Fibroblast of upper back skin (primary cell): ENCODE measurements at regions not wholly inside any gene's neighbourhood (a gene's known extent, or its start where the extent isn't known, plus 50 kb on each side); places are given as distances from the start of the nearest gene placed in this dataset.
"Not testable (repeated sequence)": the region's sequence is repeated elsewhere in the genome, so short reads cannot be mapped to it uniquely, and the experiment has no call there.

Source experiments
- DNase-seq: peaks from one replicate; pipeline ENCODE4 v3.0.0-alpha.2; 2013

- no peak for DNase-seq
These were observed 111.6 kb downstream of the MAGEE2 start for GRCh38 chrX:75673468-75673867.

GRCh38 chrX:75655627-75656026 is 129.4 kb downstream of the MAGEE2 start:
- no peak for DNase-seq

DNA sequence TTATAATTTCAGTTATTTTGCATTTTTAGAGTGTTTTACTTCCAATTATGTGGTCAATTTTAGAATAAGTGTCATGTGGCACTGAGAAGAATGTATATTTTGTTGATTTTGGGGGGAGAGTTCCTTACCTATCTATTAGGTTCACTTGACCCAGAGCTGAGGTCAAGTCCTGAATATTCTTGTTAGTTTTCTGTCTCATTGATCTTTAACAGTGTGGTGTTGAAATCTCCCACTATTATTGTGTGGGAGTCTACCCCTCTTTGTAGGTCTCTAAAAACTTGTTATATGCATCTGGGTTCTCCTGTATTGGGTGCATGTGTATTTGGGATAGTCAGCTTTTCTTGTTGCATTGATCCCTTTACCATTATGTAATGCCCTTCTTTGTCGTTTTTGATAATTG is 127.0 kb upstream of the ZDHHC15 start:
- DNase-seq = no peak

DNA sequence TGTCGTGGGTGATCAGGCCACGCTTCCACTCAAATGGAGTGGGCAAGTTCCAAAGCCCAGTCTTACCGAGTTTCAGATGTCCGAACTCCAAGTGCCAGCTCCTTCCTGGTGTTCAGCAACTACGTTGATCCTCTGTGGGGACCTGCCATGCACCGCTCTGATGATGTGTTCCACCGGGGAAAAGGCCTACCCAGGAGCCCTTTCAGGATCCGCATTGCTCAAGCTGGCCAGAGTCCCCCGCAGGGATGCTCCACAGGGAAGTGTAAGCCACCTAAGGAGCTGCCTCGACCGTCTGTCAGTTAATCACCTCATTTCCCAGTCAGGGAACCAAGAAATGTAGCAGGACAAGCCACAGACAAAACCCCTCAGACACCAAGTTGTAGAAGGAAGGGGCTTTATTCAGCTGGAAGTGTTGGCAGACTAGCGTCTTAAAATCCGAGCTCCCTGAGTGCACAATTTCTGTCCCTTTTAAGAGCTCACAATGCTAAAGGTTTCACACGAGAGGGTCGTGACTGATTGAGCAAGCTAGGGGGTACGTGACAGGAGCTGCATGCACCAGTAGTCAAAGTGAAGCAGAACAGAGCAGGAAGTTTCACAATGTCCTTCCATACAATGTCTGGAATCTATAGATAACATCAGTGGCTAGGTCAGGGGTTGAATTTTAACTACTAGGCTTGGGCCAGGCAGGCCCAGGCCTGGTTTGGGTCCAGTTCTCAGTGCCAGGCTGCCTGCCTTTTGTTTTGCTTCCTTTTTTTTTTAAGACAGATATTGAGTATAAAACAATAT is 126.2 kb upstream of the ZDHHC15 start:
- DNase-seq = no peak

DNA sequence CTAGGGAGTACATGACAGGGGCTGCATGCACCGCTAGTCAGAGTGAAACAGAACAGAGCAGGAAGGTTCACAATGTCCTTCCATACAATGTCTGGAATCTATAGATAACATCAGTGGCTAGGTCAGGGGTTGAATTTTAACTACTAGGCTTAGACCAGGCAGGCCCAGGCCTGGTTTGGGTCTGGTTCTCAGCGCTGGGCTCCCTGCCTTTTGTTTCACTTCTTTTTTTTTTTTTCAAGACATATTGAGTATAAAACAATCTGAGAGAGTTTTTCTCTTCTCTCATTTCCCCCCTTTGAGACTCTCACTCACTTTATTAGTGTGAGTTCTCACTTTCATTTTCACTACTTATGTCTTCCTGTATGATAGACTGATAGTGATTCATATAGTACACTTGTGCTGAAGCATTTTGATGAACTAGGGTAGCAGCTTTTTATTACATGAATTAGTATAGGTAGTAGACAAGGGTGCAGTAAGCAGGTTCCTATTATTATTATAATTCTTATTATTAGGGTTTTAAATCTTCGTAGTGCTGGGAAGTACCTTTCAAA is 120.0 kb upstream of the ZDHHC15 start:
- no peak for DNase-seq

DNA sequence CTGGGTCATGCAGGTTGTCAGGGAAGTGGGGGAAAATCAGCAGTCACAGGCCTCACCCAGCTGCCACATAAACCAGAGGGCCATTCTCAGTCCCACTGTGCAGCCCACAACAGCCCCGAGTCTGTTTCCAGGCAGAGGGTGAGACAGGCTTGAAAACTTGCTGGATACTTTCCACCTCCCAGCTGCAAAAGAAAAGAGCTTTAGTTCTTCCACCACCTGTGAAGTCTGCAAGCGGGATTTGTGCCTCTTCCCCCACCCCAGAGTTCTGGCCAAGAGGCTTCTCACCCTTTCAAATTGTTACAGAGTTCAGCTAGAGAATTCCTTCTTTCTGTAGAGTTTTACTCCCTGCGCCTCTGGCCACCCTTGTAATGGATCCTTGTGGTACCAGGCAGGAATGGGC is 115.5 kb upstream of the ZDHHC15 start:
- no peak for DNase-seq

DNA sequence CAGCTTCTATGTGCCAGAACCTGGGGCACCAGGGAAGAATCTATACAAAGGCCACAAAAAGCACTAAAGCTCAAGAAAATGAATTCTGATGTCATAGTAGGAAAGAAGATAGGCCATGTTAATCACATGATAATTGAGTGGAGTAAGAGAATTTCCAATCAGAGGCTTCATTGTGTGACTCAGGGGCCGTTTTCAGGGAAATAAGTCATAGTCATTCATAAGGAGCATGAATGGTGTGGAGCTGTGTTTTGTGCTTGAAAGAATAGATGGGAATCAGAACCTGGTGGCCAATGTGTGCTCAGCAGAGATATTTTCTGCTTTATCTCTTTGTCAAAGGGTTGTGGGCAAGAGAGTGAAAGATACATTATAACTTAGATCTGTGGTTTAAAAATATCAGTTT is 102.4 kb upstream of the ZDHHC15 start:
- DNase-seq = no peak

DNA sequence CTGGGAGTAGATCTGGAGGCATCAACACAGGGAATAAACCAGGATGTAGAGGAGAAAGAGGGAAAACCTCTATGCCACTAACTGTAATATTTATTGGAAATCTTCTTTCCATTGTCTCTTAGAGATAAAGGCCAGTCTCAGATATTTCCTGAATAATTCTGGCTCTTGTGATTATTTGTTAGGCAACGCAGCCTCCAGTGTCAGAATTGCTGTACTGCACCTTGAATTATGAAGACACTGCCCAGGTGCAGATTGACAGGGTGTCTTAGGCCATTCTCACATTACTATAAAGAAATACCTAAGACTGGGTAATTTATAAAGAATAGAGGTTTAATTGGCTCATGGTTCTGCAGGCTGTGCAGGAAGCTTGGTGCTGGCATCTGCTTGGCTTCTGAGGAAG is 100.7 kb upstream of the ZDHHC15 start:
- no peak for DNase-seq

- no peak for DNase-seq
These were observed 86.6 kb upstream of the ZDHHC15 start for GRCh38 chrX:75609406-75609805.

- DNase-seq = peak; percentile 1
These were observed 81.0 kb upstream of the ZDHHC15 start for GRCh38 chrX:75603833-75604232.

GRCh38 chrX:75602022-75602421 is 79.2 kb upstream of the ZDHHC15 start:
- not testable (repeated sequence) for DNase-seq

DNA sequence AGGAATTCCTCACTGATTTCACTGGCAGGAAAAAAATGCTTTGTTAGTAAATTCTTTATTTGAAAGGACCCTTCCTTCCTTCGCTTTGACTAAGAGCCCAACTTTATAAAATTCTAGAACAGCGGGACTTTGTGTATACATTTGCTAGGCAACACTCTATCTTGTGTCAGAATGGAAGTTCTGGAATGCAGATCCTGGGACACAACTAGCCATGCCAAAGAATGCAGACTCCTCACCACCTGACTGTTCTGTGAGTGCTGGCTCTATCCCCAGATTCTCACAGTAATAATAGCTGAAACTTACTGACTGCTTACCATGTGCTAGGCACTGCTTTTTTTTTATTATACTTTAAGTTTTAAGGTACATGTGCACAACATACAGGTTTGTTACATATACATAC is 73.3 kb upstream of the ZDHHC15 start:
- DNase-seq = peak; percentile 0

DNA sequence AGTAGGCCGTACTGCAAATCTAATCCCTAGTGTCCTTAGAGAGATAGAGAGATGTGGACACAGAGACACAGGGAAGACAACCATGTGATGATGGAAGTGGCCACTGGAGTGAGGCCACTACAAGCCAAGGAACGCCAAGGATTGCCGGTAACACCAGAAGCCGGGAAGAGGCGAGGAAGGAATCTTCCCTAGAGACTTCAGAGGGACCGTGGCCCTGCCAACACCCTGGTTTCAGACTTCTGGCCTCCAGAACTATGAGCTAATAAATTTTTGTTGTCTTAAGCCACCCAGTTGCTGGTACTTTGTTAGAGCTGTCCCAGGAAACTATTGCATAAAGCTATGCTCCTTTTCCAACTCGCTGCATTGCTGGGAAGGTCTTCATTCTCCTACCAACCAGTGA is 70.3 kb upstream of the ZDHHC15 start:
- DNase-seq = not testable (repeated sequence)

DNA sequence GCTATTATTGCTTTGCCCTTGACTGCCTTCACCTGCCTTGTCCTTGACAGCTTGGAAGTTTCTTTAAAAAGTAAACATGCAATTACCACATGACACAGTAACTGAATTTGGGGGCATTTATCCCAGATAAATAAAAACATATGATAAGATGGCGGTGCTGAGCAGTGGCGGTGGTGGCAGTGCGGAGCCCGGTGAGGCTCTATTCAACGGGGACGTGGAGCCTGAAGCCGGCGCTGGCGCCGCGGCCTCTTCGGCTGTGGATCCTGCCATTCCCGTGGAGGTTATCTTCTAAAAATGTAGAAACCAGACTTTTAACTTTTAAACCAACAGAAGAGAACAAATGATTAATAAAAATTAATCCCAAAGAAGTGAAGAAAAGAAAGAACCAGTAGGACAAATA is 59.7 kb upstream of the ZDHHC15 start:
- DNase-seq = no peak
